Inferior parietal cortex (tissue), 1 donor: ENCODE measurements at regions not wholly inside any gene's neighbourhood (a gene's known extent, or its start where the extent isn't known, plus 50 kb on each side); places are given as distances from the start of the nearest gene placed in this dataset.
A peak's percentile ranks its signal among the peaks of the same experiment; 100 is the strongest.

ENCODE experiments used
- DNase-seq: peaks from one replicate; pipeline ENCODE4 v3.0.0-alpha.2; 2016; ENCODE audit errors: extremely low spot score

- no peak for DNase-seq
These were observed 492.1 kb upstream of the PPP2R3A start for GRCh38 chr3:135473449-135473848.

- no peak for DNase-seq
These were observed 478.3 kb upstream of the PPP2R3A start for GRCh38 chr3:135487261-135487660.

GRCh38 chr3:135490219-135490915 lies 475.2 kb upstream of the PPP2R3A start:
- DNase-seq, result no peak

- DNase-seq, result no peak
These were observed 473.9 kb upstream of the PPP2R3A start for GRCh38 chr3:135491491-135492205.

GRCh38 chr3:135495891-135496290 lies 469.6 kb upstream of the PPP2R3A start:
- DNase-seq, result no peak

- DNase-seq, result no peak
These were observed 467.5 kb upstream of the PPP2R3A start for GRCh38 chr3:135497979-135498378.

GRCh38 chr3:135499426-135499825 lies 466.1 kb upstream of the PPP2R3A start:
- DNase-seq, result no peak

- no peak for DNase-seq
These were observed 465.5 kb upstream of the PPP2R3A start for GRCh38 chr3:135500034-135500433.

GRCh38 chr3:135503065-135503759 lies 462.3 kb upstream of the PPP2R3A start:
- no peak for DNase-seq

GRCh38 chr3:135503760-135504686 lies 461.5 kb upstream of the PPP2R3A start:
- peak; percentile 80 for DNase-seq

- DNase-seq, result no peak
These were observed 452.1 kb upstream of the PPP2R3A start for GRCh38 chr3:135513106-135514059.

- DNase-seq, result no peak
These were observed 451.5 kb upstream of the PPP2R3A start for GRCh38 chr3:135514060-135514448.

- DNase-seq, result no peak
These were observed 449.4 kb upstream of the PPP2R3A start for GRCh38 chr3:135516143-135516542.

- DNase-seq, result no peak
These were observed 437.0 kb upstream of the PPP2R3A start for GRCh38 chr3:135528413-135529015.

GRCh38 chr3:135532021-135532420 lies 433.5 kb upstream of the PPP2R3A start:
- DNase-seq, result no peak

- DNase-seq, result no peak
These were observed 427.4 kb upstream of the PPP2R3A start for GRCh38 chr3:135538123-135538522.

- no peak for DNase-seq
These were observed 426.2 kb upstream of the PPP2R3A start for GRCh38 chr3:135539351-135539750.

GRCh38 chr3:135539854-135540253 lies 425.7 kb upstream of the PPP2R3A start:
- no peak for DNase-seq

GRCh38 chr3:135549928-135550494 lies 415.5 kb upstream of the PPP2R3A start:
- no peak for DNase-seq

GRCh38 chr3:135556174-135556573 lies 409.4 kb upstream of the PPP2R3A start:
- no peak for DNase-seq
